ENCODE measurements at regions not wholly inside any gene's neighbourhood (a gene's known extent, or its start where the extent isn't known, plus 50 kb on each side); places are given as distances from the start of the nearest gene placed in this dataset.

- TF ChIP-seq HDAC2 (IDR thresholded peaks at IDR 0.05; ENCODE audit: borderline replicate concordance in 1 of 2, low read depth in 2 of 2, low read length in 2 of 2) (no peak), KDM5A (IDR thresholded peaks at IDR 0.05; ENCODE audit: low read length) (no peak), SUZ12 (IDR thresholded peaks at IDR 0.05; ENCODE audit: low read length) (no peak), ZNF274 (IDR thresholded peaks at IDR 0.05; ENCODE audit: borderline replicate concordance, extremely low read depth, low read length) (no peak), ASH2L (IDR thresholded peaks at IDR 0.05; ENCODE audit: low read length) (no peak), E2F6 (IDR thresholded peaks at IDR 0.05) (no peak), SIRT6 (IDR thresholded peaks at IDR 0.05; ENCODE audit: low read length) (no peak), TAF1 (IDR thresholded peaks at IDR 0.05; ENCODE audit: low read depth, low read length) (no peak)
Observed at GRCh38 chr2:44103639-44104038, 65.0 kb upstream of the PPM1B start (continued).
